MM.1S (cell line): ENCODE measurements at regions not wholly inside any gene's neighbourhood (a gene's known extent, or its start where the extent isn't known, plus 50 kb on each side); places are given as distances from the start of the nearest gene placed in this dataset.

ENCODE experiments used
- EZH2 ChIP-seq: fragments of 300-600 bp; sonication (generic); optimal IDR thresholded peaks from 2 replicates; pipeline ENCODE3; 2017; ENCODE audit warnings: low read depth, mild to moderate bottlenecking, antibody characterized with exemption, low read length, mixed read lengths
- TF ChIP-seq, protein P1 (sequence below): fragments of 300-600 bp; sonication (generic); IDR thresholded peaks from 2 replicates; pipeline ENCODE4 v1.5.1; 2016; ENCODE audit warnings: antibody characterized with exemption, low read length, mixed read lengths

DNA sequence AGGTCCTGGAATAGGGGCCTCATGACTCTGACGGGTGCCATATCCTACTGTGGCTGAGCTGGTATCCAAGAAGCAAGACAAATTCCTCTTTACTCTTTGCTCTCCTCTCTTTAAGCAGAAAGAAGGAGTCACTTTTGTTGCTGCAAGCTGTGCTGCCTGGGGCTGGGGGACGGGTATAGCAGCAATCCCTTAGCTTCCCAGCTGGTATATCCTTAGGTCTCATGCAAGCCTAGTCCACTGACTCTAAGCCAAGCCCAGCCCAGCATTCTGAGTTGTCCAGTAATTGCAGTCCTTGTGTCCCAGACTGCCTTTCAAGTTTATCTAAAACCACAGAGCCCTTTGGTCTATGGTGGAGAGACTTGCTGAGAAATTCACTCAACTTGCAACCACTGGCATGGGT lies 893.0 kb upstream of the PRR20A start:
- TF ChIP-seq, protein P1, sequence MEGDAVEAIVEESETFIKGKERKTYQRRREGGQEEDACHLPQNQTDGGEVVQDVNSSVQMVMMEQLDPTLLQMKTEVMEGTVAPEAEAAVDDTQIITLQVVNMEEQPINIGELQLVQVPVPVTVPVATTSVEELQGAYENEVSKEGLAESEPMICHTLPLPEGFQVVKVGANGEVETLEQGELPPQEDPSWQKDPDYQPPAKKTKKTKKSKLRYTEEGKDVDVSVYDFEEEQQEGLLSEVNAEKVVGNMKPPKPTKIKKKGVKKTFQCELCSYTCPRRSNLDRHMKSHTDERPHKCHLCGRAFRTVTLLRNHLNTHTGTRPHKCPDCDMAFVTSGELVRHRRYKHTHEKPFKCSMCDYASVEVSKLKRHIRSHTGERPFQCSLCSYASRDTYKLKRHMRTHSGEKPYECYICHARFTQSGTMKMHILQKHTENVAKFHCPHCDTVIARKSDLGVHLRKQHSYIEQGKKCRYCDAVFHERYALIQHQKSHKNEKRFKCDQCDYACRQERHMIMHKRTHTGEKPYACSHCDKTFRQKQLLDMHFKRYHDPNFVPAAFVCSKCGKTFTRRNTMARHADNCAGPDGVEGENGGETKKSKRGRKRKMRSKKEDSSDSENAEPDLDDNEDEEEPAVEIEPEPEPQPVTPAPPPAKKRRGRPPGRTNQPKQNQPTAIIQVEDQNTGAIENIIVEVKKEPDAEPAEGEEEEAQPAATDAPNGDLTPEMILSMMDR, result no peak
- no peak for TF ChIP-seq EZH2
